NCI-H1048 (cell line): ENCODE measurements at regions not wholly inside any gene's neighbourhood (a gene's known extent, or its start where the extent isn't known, plus 50 kb on each side); places are given as distances from the start of the nearest gene placed in this dataset.

Experiments
- DNase-seq: peaks from one replicate; lab custom pipeline; 2025; lab: John Stamatoyannopoulos, UW

DNA sequence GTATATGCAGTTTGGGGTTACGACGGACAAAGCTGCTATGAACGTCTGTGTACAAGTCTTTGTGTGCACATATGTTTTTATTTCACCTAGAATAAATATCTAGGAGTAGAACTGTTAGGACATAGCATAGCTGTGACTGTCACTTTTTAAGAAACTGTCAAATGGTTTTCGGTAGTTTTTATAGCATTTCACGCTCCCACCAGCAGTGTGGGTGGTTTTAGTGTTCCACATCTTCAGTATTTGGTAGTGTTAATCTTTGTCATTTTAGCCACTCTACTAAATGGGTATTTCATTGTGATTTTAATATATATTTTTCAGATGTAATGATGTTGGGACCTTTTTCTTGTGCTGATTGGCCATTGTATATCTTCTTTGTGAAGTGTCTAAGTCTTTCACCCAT lies 109.1 kb upstream of the BCAT1 start:
- DNase-seq: no peak

DNA sequence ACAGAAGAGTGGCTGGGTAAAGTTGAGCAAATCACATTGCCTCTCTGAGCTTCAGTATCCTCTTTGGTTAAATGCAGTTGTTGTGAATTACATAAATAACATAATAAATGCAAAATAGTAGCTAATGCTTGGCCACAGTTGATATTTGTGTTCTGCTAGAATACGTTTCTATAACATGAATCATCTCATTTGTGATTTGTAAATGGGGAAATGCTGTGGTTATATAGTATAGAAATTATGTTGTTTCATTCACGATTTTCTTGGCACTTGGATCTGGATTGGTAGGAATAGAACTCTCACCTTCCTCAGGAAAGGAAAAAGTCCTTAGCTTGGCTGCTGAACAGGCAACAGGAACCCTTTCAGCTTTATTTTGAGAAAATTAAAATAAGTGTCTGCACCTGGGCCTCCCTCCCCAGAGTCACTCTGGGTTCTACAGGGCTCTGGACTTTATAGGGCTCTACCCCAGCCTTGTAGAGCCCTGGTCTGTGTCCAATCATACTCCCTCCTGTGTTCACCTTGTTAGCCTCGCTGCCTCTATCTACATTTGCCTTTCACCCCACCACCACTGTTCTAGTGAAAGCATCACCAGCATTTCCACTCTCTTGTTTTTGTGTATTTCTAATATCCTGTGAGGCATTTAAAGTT lies 107.7 kb upstream of the BCAT1 start:
- DNase-seq: no peak

- DNase-seq: no peak
Observed at GRCh38 chr12:25056011-25056410, 107.1 kb upstream of the BCAT1 start.

DNA sequence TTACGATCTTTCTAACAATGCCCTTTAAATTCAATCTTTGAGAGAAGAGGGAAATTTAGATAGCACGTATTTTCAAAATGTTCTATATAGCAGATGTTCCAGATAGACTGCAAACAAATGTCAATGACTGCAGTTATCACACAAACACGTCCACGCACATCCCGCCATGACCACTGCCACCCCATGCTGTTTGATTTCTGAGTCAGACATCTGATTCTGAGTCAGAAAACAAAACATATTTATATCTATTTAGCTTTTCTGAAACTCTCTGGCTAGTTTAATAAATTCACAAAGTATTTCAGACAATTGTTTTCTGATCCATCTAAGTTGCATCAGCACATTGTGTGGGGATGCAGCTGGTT lies 105.9 kb upstream of the BCAT1 start:
- no peak for DNase-seq

DNA sequence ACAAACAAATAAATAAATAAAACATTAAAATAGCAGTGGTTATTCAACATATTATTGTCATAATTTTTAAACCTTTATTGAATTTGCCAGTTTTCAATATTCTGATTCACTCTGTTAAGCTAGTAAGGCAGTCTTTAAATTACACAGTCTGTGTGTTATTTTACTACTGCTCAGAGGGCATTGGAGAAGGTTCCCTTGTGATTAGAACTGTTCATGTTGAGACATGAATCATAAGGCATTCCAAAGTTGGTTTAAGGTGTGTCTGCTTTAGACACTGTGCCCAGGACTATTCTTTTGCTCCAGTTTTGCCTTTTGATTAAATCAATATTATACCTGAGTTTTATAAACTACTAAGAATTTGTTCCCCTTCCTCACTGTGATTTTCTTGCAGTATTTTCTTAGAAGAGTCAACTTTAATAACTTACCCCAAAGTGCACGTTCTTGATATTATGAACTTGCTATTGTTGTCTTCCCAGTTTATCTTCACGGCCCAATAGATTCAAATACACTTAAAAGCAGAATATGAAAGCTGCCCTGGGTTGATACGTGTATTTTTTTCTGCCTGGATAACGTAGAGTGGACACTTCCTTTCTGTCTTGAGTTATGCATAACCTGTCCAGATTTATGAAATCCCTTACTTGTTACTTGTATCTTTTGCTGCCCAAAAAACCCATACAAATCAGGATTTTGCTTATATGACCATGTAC lies 105.3 kb upstream of the BCAT1 start:
- DNase-seq: no peak

GRCh38 chr12:25052914-25053211 lies 104.0 kb upstream of the BCAT1 start:
- no peak for DNase-seq

- no peak for DNase-seq
Observed at GRCh38 chr12:25052196-25052913, 103.5 kb upstream of the BCAT1 start.

DNA sequence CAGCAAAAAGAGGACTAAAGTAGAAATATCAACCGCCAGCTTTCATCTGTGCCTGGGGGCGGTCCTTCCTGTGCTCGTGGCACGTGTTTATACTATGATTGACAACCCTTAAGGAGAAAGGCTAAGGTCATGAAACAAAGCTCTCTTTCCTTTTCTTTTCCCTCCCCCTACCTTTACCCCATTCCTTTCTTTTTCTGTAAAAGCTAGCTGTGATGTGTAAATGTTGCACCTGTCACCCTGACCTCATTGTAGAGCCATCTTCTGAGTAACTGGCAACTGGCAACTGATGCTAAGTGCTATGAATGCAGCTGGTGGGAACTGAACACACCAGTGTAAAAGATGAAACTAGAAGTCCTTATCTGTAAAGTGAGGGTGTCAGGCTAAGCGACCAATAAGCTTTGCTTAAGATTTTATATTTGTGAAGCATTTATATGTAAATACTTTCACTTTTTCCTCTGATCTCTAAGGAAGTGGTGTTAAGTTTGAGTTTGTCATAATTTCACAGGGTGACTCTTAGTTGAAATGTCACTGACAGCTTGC lies 102.8 kb upstream of the BCAT1 start:
- no peak for DNase-seq

GRCh38 chr12:25051171-25051570 lies 102.3 kb upstream of the BCAT1 start:
- DNase-seq: no peak

DNA sequence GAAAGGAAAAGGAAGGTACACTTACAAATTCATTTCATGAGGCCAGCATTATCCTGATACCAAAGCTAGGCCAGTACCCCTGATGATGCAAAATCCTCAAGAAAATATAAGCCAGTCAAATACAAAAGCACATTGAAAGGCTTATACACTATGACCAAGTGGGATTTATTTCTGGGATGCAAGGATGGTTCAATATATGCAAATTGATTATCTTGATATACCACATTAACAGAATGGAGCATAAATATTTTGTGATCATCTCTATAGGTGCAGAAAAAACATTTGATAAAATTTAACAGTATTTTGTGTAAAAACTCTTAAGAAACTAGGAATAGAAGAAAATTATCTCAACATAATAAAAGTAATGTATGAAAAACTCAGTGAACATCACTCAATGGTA lies 97.0 kb upstream of the BCAT1 start:
- no peak for DNase-seq

DNA sequence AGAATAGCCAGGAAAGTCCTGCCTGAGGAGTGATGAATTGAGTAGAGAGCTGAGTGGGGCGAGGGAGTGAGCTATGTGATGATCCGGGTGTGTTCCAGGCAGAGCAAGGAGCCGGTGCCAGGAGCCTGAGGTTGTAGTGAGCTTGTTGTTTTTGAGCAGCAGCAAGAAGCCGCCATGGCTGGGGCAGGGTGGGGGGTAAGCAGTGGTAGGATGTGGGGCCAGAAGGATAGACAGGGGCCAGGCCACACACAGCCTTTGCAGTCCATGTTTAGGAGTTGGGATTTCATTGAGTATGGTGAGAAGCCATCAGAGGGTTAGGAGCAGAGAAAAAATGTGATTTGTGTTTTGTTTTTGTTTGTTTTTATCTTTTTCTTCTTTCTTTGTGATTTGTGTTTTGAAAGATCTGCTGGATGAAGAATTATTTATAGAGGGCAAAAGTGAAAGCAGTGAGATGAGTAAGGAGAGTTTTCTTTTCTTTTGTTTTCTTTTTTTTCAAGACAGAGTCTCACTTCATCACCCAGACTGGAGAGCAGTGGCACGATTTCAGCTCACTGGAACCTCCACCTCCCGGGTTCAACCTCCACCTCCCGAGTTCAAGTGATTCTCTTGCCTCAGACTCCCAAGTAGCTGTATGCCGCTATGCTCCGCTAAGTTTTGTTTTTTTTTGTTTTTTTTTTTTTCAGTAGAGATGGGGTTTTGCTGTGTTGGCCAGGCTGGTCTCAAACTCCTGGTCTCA lies 92.3 kb upstream of the BCAT1 start:
- DNase-seq: no peak

DNA sequence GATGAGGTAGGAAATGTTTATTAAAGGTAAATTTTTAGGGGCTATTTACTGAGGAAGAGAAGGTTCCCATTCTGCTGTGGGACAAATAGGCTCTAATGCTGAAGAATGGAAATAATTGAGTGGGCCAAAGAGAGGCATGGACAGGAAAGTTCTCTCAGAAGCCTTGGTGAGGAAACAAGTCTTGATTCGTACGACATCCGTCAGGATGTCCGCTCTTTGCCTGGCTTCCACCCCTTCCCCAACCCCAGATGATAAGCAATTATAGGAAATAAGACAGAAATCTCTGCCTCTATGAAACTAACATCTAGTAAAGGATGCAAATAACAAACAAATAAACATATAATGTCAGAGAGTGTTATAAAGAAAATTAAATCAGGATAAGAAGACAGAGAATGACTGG lies 91.7 kb upstream of the BCAT1 start:
- no peak for DNase-seq

DNA sequence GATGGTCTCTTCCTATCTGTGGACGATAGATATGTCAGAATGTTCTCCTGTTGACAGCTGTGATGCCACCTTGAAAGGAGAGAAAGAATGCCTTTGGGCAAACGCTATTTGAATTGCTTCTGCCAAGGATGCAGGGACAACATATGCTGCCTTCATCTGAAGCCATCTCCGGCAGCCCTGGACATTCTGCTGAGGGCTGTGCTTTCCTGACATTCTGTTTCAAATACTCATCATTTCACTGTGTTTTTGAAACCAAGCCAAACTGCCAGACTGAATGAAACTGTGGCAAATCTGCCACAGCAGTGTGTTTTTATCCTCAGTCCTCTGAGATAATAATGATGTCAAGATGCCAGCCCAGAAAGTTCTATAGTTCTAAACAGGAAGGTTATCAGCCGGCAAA lies 85.8 kb upstream of the BCAT1 start:
- no peak for DNase-seq

DNA sequence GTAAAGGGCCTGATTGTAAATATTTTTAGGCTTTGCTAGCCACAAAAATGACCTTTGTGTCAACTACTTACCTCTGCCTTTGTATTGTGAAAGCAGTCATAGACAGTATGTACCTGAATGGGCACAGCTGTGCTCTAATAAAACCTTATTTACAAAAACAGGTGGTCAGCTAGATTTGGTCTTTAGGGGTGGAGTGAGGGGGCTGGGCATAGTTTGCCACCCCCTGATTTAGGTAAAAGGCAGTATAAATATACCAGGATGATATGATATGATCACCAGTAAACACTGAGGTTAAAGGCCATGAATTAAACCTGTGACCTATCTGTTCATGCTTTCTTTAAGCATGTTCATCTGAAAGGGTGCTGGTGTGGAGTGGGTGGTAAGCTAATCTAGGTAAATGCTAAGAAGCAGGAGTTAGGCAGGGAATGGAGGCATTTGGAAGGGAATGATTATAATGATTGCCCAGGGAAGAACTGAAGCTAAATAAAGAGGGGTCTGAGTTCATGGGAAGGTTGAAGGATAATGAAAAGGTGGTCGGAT lies 77.1 kb upstream of the BCAT1 start:
- DNase-seq: no peak

GRCh38 chr12:25025260-25025659 lies 76.4 kb upstream of the BCAT1 start:
- DNase-seq: no peak

DNA sequence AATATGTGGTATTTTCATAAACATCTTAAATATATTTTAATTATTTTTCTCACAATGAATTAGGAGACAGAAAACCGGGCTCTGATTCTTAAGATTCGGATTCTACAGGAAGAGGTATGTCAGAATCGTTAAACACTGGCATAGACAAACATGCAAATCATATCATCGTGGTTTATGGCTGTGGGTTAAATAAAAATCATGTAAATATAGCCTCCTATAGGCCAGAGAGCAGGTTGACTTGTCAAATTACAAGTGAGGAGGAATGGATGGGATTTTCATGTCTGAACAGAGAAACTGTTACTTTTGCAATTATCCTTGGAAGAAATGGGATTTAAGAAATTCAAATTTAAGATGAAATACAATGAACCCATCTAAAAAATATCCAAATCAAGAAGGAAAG lies 74.9 kb upstream of the BCAT1 start:
- peak; percentile 12 for DNase-seq

- DNase-seq: no peak
Observed at GRCh38 chr12:25020621-25021243, 71.8 kb upstream of the BCAT1 start.

GRCh38 chr12:25018146-25018545 lies 69.2 kb upstream of the BCAT1 start:
- DNase-seq: no peak

GRCh38 chr12:25017336-25017735 lies 68.4 kb upstream of the BCAT1 start:
- no peak for DNase-seq

GRCh38 chr12:25014961-25015360 lies 66.1 kb upstream of the BCAT1 start:
- DNase-seq: no peak

GRCh38 chr12:25013061-25013460 lies 64.2 kb upstream of the BCAT1 start:
- no peak for DNase-seq

DNA sequence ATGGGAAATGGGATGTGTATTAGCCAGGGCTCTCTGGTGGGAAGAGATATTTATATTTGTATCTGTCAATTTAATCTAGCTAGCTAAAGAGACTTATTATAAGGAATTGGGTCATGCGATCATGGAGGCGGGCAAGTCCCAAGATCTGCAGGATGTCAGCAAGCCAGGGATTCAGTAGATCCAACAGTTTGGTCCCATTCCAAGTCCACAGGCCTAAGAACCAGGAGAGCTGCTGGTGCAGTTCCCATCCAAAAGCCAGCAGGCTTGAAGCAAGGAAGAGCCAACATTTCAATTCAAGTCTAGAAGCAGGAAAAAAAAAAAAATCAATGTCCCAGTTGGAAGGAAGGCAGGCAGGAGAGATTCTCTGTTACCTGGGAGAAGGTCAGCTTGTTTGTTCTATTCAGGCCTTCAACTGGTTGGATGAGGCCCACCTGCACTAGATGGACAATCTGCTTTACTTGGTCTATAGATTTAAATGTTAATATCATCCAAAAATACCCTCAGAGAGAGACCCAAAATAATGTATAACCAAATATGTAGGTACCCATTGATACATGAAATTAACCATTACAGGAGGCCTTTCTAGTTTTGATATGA lies 60.7 kb upstream of the BCAT1 start:
- no peak for DNase-seq
